RPMI8226 (cell line): ENCODE measurements at regions not wholly inside any gene's neighbourhood (a gene's known extent, or its start where the extent isn't known, plus 50 kb on each side); places are given as distances from the start of the nearest gene placed in this dataset.
"Not testable (repeated sequence)": the region's sequence is repeated elsewhere in the genome, so short reads cannot be mapped to it uniquely, and the experiment has no call there.

ENCODE experiments used
- DNase-seq: peaks from one replicate; pipeline ENCODE4 v3.0.0-alpha.2; 2015

DNA sequence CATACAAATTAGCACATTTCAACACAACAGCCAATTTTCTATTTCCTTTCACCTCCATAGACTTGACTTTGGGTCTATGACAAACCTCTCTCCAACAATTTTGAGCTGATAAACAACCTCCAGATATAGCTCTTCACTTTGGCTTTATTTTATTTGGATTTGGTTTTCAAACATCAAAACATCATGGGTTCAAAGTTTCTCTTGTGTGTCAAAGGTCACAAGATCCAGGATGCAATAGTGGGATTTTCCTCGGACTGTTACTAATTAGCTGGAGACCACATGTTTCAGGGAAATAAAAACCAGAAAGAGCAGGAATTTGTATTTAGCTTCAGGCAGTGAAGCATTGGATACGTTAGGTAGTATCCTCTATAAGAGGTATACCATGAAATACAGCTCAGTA is 351.0 kb upstream of the SOX9 start:
- DNase-seq = no peak

DNA sequence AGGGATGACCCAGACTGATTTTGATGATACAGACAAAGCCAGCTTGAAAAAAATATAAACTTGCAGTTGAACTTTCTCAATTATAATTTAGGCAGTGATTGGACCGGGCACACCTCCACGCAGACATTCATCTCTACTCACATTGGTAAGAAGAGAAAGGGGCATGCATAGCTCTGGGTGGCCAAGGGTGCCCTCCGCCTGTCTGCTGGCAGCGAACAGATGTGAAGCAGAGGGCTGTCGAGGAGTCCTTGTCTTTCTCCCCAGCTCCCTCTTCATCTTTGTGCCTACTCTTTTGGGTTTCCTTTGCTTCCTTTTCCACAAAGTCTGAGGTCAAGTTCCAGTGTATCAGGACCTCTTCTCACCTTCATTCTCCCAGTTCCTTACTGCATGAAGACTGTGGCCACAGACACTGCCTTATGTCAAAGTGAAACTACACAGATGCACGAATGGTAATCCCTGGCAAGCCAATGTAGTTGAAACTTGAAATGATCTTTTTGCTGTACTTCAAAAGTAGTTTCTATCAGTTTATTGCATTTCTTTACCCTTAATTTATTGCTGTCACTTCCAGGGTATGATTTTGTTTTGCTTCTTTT is 343.7 kb upstream of the SOX9 start:
- DNase-seq = no peak

DNA sequence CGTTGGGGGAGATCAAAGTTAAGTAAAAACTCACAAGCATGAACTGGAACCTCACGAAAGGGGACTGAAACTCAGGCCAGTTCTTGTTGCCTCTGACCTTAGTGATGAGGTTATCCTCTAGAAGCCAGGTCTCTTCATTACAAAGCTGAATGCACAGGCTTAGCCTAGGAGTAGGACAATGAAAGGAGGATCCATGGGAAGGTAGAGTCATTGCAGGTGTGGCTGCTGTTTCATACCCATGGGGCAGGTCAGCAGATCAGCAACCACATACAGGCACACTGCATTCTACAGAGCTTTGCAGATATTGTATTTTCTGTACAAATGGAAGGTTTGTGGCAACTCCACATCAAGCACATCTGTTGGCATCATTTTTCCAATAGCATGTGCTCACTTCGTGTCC is 341.3 kb upstream of the SOX9 start:
- no peak for DNase-seq

DNA sequence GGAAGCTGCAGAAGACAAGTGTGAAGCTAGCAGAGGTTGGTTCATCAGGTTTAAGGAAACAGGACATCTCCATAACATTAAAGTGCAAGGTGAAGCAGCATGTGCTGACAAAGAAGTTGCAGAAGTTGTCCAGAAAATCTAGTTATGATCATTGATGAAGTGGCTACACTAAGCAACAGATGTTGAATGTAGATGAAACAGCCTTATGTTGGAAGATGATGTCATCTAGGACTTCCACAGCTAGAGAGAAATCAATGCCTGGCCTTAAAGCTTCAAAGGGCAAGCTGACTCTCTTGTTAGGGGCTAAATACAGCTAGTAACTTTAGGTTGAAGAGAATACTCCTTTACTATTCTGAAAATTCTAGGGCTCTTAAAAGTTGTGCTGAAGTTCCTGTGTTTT is 340.2 kb upstream of the SOX9 start:
- DNase-seq = no peak

DNA sequence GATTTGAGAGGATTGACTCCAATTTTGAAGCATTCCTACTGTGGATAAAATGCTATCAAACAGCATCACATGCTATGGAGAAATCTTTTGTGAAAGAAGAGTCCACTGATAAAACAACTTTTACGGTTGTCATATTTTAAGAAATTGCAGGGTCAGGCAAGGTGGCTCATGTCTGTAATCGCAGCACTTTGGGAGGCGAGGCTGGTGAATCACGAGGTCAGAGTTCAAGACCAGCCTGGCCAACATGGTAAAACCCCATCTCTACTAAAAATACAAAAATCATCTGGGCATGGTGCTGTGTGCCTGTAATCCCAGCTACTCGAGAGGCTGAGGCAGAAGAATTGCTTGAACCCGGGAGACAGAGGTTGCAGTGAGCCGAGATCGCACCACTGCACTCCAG is 338.8 kb upstream of the SOX9 start:
- not testable (repeated sequence) for DNase-seq

DNA sequence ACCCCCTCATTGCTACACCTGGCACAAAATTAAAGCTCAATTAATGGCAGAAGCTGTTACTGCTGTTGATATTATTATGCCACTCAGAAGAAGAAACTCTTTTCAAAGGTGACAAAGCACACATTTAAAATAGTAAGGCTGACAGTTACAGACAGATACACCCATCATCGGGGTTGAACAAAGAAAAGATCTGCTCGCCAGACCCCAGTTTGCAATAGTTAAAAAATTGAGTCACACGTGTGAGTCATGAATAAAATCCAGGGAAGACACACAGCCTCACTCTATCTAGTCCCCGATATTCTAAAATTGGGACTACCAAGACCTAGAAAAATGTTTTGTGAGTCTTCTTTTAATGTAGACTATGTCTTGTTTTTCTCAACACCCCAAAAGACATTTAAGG is 330.0 kb upstream of the SOX9 start:
- DNase-seq = no peak

DNA sequence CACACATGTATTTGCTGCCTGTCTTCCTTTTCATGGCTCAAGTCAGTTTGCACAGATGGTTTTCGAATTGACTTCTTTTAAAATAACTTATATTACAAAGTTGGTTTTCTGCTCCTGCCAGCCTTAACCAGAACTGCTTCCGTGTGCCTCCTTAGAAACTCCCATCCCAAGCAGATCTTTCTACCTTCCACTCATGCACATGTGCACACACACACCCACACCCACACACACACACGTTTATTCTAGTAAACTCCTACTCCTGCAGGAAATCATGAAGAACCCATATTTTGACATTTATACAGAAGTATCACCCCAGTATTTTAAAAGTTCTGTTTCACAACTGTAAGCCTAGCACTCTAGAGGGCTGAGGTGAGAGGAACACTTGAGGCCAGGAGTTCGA is 329.5 kb upstream of the SOX9 start:
- no peak for DNase-seq

DNA sequence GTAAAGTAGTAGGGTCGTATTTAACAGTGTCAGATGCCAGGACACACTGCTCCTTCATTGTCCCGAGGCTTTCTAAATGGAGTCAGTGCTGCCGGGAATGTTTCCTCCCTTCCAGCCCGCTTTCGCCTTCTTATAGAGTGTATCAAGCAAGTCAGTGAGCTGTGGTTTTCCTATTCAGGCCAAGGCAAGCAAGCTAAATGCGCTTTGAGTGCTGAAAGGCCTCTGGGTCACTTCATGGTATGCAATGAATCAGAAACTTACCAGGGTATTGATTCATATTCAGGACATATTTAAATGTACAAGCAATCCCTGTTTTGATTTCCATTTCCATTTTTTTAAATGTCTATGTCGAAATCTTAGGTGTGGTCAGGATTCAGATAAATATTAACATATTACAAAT is 327.9 kb upstream of the SOX9 start:
- DNase-seq = no peak

DNA sequence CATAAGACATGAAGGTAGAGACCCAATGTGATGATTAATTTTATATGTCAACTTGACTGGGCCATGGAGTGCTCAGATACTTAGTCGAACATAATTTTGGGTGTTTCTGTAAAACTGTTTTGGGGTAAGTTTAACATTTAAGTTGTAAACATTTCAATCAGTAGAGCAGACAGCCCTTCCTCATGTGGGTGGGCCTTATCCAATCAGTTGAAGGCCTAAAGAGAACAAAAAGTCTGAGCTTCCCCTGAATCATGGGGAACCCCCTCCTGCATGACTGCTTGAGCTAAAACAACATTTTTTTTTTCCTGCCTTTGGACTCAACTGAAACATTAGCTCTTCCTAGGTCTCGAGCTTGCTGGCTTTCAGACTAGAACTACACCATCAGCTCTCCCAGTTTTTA is 327.3 kb upstream of the SOX9 start:
- no peak for DNase-seq

DNA sequence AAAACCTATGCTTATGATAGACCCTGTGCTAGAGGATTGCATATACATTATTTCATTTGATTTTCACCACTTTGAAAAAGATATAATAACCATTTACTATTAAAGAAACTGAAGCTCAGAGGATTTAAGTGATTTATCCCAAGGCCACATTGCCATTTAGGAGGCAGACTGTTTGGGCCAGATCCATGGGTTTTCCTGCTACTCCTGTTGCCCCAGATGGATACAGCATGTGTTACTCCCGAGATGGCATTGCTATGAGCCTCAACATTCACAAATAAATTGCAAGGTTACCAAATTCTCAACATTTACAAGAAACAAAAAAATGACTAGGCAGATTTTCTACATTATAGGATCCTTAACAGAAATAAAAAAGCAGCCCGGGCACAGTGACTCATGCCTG is 322.1 kb upstream of the SOX9 start:
- DNase-seq = no peak

DNA sequence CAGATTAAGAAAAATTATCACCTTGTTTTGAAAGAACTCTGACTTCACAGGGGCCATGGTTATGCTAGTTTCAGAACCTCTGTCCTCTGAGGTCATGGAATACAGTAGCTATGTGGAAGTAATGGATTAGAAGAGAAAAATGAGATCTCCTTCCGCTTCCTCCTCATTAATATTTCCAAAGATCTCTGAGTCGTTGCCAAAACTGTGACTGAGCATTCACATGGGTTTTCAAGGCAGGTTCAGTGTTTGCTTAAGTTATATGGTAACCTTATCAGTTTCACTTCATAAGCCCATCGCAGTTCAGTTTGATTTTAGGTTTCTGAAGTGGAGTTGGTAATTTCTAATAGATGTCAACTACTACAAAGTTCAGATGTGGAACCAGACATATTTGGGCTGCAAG is 321.2 kb upstream of the SOX9 start:
- no peak for DNase-seq

DNA sequence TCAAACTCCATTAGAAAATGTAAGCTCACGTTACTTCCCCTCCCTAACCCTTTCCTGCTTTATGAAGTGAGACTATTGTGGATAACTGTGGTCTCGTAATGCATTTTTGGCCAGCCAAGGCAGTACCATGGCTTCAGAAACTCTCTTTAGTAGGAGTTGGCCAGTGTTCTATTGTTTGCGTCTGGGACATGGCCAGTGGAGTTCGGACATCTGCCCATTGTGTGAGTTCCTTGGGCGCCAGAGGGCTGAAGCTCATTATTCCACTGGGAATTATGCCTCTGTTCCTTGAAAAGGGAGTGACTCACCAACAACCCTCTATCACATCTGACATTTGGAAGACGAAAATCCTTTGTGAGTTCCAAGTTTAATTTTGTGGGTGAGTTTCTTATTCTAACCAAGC is 319.5 kb upstream of the SOX9 start:
- DNase-seq = no peak

DNA sequence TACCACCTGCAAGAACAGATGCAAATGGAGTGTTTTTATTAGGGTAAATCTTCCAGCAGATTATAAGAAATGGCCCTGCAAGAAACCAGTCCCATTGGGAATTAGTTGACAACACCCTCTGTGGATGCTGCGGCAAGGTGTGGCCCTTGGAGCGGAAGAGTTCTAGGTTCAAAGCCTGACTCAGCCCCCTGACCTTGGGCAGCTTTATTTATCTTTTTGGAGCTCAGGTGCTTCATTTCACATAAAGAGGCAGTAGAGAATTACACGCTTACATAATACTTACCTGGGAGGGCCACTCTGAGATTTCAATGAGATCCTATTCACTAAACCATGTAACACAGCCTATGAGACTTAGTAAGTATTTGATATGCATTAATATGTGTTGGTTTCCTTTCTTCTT is 318.2 kb upstream of the SOX9 start:
- no peak for DNase-seq

DNA sequence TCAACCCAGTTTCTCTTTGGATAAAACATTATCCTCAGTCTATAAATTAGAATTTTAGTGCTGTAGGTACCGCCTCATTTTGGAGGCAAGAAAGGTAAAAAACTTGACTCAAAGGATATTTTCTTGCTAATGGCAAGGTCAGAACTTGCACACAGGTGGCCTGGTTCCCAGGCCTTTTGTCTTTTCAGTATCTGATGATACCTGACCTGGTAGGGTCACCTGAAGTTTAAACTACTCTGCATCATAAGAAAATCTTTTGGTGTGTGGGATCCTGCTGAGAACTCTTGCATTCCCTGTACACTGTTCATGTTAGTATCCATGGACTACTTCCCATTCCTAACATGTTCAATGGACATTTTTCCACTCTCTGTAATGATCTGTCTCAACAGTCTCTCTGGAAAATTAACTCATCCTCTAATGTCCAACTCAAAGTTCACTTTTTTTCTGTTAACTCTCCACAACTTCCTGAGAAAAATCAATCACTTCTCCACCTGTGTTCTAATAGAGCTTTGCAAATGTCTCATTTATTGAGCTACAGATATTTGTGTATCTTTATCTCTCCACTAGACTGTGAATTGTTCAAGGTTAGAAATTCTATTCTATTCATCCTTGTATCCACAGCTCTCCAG is 317.1 kb upstream of the SOX9 start:
- no peak for DNase-seq

DNA sequence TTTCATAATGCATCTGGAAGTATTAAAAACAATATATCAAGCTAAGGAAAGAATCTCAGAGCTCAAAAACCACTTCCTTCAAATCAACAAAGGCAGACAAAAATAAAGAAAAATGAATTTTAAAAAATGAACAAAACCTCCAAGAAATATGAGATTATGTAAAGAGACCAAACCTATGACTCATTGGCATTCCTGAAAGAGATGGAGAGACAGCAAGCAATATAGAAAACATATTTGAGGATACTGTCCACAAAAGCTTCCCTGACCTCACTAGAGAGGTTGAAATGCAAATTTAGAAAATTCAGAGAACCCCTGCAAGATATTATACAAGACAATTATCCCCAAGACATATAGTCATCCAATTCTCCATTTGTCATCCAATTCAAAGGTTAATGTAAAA is 311.3 kb upstream of the SOX9 start:
- no peak for DNase-seq

DNA sequence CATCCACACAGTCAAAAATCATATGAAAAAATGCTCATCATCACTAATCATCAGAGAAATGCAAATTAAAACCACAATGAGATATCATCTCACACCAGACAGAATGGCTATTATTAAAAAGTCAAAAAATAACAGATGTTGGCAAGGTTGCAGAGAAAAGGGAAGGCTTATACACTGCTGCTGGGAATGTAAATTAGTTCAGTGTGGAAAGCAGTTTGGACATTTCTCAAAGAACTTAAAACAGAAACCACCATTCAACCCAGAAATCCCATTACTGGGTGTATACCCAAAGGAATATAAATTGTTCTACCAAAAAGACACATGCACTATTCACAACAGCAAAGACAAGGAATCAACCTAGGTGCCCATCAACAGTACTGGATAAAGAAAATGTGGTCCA is 307.0 kb upstream of the SOX9 start:
- DNase-seq = not testable (repeated sequence)

DNA sequence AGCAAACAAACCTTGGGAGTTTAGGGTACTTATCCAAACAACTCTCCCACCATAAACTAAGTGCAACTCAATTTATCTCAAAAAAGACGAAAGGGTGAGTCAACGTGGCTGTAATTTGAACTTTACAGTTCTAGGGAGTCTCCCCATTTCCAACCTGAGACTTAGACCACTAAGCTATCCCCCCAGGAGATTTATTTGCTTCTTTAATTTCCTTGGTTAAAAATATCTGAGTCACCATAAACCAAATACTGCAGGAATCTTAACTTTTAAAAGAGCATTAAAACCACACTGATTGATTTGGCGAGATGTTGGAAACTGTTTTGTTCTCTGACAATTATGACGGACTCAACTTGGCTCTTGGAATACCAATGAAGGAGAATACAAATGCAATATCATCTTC is 299.3 kb upstream of the SOX9 start:
- no peak for DNase-seq

DNA sequence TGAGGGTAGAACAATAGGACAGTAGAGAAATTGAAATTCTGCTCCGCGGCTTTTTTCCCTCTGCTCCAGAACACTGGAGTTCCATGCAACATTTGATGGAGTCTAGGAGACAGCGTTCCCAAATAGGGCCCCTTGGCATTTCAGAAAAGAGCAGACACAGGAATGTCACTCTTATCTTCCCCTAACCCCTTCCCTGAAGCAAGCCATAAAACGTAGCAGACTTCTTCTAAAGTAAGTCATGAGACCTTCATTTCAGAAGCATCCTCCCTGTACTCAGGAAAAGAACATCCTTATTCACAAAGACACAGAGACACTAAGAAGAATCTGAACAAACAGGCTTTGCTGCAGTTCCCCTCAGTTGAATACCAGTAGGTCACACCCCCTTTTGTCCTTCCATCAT is 296.1 kb upstream of the SOX9 start:
- DNase-seq = no peak

DNA sequence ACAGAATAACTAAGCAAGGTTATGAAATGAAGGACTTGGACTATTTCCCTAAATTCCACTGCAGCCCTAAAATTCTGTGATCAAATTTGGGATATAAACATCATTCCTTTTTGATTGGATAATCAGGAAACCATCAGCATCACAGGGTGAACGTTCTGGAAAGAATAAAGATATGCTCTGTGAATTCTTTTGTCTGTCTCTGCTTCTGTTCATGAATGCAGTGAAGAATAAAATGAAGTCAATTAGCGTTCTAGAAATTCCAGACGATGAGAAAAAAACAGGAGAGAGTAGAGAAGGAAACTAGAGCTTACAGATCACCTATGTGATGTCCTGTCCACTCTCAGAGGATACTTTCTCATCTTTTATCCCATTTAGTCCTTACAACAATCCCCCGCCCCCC is 295.1 kb upstream of the SOX9 start:
- no peak for DNase-seq

DNA sequence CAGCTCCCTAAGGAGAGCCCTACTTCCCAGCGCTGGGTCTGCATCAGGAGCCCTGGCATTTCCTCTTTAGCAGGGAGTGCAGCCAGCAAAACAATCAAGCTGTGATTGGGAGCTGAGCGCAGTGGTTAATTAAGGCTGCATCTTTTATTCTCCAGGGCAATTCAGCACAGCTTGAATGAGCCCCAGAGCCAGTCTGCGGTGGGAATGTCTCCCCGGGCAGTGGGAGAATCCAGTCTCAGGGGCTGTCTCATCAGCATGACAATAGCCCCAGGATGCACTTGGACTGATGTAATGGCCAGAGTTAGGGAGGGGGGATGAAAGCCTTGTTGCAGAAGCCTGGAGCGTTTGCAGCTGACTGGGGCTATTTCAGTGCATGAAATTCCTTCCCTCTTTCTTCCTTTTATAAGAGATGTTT is 292.6 kb upstream of the SOX9 start:
- DNase-seq = no peak

DNA sequence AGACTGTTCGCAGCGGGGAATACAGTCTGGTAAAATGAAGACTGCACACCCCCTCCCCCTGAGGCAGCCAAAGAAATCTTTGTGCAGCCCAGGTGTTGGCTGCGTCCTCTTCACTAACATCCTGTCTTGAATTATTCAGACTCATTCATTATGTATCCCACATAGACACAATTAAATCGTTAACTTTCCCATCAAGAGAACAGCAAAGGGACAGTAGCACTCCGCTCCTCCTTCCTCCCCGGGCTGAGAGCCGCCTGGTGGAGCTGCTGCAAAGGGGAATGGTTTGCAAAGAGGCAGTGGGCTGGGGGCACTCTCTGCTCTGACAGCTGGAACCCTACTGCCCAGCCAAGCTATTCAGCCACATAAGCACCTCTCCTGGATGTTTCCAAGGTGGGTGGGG is 290.0 kb upstream of the SOX9 start:
- DNase-seq = no peak

DNA sequence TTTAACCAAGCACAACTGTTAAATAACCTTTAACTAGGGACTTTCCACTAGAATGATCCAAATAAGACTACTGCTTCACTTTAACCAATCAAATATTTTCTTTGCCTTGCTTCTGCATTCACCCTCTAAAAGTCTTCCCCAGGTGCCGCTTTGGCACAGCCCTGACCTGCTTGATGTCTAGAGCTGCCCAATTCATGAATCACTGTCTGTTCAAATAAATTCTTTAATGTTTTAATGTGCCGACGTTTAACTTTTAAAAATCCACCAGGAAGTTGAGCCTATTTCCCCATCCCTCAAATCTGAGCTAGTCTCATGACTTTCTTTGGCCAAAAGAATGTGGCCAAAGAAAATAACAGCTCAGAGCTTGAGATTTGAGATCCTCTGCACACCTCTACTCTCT is 277.8 kb upstream of the SOX9 start:
- no peak for DNase-seq

DNA sequence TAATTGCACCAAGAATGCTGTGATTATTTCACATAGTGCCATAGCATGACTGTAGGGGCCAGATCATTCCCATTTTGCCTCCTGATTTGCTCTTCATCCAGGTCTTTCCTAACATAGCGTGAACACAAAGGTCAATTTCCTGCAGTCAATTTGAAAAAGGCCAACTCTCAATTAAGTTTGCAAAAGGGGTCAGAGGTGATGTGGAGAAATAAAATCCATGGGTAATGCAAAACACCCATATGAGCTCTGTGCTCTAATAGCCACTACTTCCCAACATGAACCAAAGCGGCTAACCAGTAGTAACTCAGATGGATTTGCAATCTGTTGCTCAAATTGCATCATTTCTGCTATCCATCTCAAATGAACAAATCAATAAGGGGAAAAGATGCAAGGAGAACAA is 275.5 kb upstream of the SOX9 start:
- DNase-seq = no peak

DNA sequence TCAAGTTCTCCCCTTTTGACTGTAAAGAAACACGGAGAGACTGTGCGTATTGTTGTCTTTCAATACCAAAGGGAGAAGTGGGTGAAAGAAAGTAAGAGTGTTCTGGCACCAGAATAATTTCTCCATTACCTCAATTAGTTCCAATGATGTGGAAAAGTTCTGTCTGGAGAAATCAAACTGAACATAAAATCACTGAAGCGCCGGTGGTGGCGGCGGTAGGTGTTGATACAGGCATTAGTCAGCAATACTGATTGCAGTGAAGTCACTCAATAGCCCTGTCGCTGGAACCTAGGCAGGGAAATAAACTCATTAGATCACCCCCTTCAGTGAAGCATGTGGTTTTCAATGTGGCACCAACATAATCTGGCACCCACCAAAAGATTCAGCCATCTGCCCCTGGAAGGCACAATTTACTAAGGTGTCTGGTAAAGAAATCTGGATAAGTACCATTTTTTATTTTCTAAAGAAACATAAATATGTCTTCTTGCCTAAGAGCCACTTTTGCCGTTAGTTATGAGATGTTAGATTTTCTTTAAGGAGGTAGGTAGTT is 274.2 kb upstream of the SOX9 start:
- no peak for DNase-seq
